ENCODE measurements at regions not wholly inside any gene's neighbourhood (a gene's known extent, or its start where the extent isn't known, plus 50 kb on each side); places are given as distances from the start of the nearest gene placed in this dataset.

GRCh38 chr2:16154501-16155280, 214.3 kb downstream of the MYCN start:
- DNase-seq (ENCODE audit: low read depth): no peak

DNA sequence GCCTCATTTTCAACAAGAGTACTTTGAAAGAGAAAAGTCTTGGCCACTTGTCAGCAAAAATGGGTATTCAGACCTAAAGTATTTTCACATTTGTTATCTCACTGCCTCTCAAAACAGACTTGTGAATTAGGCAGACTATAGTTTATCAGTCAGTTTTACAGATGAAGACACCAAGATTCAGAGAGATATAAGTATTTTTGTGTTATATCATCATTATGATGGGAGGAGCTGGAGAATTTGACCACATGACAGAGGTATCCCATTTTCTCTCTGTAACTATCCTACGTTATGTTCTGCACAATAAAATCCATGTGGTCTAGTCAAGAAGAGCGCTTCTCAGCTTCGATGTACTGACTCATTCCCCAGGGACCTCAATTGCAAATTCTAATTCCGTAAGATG, 213.7 kb downstream of the MYCN start:
- no peak for DNase-seq (ENCODE audit: low read depth)

DNA sequence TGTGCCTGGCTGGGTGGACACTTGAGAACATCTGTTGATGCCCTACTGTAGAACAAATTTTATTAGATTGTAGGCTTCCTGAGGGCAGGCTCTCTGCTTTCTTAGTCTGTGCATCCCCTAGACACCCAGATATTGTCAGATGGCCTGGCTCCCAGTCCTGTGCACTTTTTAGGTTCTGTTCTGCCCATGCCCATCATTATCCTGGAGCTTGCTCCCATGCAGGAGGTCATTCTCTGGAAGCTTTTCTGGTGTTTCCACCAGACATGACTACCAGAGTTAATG, 213.3 kb downstream of the MYCN start:
- DNase-seq (ENCODE audit: low read depth): no peak

- DNase-seq (ENCODE audit: low read depth): no peak
Observed at GRCh38 chr2:16152928-16153753, 212.8 kb downstream of the MYCN start.

DNA sequence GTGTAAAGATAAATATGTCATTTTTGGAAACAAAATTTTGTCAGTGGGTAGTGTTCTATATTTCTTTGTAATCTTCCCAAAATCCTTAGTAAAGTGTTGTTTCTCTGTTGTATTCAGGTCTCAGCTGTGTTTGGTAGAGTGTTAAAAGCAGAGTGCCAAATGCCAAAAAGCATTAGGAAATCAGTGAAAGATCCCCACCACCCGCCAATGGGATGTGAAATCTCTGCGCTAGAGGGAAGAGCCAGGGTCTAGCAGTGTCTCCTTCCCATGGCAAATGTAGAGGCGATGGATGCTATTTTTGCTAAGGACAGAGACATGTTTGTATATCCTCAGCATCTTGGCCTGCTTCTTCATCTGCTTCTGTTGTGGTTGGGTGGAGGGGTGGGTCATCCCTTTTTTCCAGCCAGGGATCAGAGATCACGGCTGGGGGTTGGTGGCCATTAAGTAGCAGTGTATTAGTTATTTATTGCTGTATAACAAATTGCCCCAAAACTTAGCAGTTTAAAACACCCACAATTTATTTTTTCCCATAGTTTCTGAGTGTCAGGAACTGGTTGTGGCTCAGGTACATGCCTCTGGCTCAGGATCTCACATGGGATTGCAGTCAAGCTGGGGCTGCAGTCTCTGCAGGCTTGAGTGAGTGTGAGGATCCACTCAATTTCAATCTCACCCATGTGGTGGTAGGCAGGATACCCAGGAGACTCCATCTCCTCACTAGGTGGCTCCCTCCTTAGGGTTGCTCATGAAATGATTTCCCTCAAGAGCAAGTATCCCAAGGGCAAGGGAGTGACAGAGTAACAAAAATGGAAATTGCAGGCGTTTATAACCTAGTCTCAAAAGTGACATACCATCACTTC, 211.9 kb downstream of the MYCN start:
- DNase-seq (ENCODE audit: low read depth): no peak

DNA sequence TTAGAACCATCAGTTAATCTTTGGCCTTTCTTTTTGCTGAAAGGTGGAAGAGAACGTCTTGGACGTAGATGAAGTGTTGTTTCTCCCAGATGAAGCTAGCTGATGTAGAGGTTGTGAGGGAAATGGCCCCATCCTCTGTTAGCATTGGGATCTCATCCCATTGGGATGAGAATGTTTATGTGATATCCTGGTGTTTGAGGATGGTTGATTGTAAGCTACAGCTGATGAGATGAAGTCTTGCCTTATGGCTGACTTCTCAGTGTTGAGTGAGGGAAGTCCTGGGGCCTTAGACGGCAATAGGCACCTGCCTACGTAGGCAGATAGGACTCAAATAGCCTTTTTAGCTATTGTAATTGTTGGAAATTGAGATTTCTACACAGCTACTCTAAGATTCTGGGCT, 211.3 kb downstream of the MYCN start:
- DNase-seq (ENCODE audit: low read depth): no peak

- no peak for DNase-seq (ENCODE audit: low read depth)
Observed at GRCh38 chr2:16151281-16151570, 210.9 kb downstream of the MYCN start.

- DNase-seq (ENCODE audit: low read depth): no peak
Observed at GRCh38 chr2:16150456-16151280, 210.3 kb downstream of the MYCN start.

GRCh38 chr2:16149349-16150243, 209.2 kb downstream of the MYCN start:
- no peak for DNase-seq (ENCODE audit: low read depth)

DNA sequence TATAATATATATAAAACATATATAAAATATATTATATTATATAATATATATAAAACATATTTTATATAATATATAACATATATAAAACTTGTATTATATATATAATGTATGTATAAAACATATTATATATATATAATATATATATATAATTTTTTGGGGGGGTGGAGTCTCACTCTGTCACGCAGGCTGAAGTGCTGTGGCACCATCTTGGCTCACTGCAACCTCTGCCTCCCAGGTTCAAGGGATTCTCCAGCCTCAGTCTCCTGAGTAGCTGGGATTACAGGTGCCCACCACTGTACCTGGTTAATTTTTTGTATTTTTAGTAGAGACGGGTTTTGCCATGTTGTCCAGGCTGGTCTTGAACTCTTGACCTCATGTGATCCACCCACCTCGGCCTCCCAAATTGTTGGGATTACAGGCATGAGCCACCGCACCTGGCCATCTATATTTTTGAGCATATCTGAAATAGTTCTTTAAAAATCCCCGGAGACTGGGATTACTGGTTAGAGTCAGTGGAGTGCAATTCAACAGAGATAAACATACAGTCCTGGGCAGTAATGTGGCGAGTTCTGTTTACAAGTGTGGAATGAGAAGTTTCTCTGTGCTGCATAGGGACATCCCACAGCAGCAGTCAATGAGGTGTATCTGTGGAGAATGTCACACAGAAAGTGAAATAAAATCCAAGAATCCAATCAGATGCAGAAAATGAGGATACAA, 208.4 kb downstream of the MYCN start:
- no peak for DNase-seq (ENCODE audit: low read depth)

DNA sequence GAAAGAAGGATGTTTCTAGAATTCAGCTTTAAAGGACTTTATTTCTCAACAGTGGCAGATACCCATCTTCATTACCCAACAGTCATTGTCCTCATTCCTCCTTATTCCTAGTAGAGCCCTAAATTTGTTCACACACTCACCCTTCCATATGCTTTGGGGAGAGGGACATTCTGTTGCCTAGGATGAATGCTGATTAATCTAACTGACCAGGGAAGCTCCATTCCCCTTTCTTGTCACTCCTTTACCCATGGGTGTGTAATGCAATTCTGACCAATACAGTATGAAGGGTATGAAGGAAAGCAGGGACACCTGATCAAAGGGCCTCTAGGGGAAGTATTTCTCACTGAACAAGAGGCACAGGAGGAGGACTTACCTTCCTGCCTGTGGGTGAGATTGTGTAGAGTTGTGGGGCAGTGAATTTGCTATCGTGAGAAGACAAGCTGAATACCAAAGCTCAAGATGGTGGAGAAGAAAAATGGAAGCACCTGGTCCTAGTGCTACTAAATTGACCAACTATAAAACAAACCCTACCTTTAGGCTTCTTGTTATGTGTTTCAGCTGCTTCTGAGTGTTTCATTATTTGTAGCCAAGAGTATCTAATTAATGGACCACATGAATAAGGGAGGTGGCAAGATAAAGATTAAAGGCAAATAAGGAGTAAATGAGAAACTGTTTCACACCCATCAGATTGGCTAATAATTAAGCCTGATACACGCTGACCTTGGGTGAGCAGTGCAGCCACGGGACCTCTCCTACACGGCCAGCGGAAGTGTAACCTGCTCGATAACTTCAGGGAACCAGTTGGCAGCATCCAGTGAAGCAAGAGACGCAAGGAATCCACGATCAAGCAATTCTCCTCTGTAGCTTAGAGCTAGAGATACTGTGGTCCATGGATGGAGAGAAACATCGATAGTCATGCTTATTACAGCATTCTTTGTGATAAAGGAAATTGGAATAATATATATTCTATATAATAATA, 202.3 kb downstream of the MYCN start:
- no peak for DNase-seq (ENCODE audit: low read depth)

- DNase-seq (ENCODE audit: low read depth): no peak
Observed at GRCh38 chr2:16141641-16141921, 201.2 kb downstream of the MYCN start.

DNA sequence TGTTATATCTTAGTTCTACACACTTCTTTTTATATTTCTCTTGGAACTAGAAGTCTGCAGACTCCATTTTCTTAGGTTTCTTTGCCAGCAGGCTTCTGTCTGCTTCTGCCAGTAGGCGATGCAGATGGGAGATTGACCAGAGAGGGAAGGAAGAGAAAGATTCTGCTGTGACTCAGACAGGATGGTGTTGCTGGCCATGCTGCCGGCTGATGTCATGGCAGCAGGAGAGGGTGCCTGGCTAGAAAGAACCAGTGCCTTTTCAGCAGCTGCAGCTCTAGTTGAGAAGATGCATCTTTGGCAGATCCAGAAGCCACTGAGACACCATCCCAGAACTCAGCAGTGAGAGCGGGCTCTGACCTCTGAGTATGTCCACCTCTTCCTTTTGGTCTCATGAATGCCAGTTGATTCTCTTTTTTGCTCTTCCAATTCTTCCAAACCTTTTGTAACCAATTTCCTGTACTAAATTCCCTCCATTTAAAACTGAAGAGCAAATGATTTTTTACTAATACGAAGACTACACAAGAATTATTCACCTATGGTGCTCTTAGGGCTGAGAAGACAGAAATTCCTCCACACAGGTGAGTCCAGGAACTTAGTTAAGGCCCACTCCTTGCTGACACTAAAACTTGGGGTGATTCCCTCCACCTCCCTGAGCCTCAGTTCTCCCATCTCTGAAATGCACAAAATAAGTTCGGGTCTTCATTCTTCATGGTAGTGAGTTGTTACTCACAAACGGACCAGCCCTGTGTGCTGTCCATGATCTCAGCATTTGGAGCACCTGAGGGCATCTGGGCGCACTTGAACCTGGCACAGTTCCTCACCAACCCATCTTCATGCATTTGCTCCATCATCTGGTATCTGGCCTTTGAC, 200.7 kb downstream of the MYCN start:
- no peak for DNase-seq (ENCODE audit: low read depth)

GRCh38 chr2:16139663-16140615, 199.6 kb downstream of the MYCN start:
- no peak for DNase-seq (ENCODE audit: low read depth)

DNA sequence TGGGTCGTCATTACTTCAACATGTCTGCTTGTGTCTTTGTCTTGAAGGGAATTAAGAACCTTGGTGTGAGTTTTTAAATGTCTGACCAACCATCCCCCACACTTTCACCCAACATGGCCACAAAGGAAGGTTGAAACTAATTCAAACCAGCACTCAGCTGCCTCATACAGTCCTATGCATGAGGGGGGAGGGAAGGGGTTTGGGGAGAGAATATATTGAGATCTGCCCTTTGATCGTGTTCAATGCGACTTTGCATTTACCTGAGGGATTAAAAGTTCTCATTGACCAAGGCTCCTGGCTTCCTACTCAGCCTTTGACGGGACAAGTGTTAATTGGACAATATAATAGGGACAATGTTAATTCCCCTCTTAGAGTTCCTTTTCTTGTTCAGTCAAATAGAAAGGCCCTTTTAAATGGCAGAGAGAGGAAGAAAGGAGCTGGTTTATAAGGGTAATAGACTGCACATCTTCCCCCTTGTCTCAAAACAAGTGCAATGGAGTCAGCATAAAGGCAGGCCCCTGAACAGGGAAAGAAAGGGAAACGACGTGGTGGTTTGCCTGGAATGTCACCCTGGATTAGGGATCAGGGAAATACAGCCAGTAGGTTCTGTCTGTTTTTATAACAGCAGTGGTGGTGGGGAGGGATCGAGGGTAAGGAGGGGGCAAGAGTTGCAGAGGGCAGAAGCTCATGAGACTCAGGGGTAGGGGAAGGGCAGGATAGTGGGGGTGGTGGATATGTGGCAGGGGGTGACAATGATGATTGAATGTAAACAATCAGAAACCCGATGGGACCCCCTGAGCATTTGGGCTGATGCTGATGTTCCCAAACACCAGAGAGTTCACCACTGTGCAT, 198.7 kb downstream of the MYCN start:
- no peak for DNase-seq (ENCODE audit: low read depth)

- DNase-seq (ENCODE audit: low read depth): no peak
Observed at GRCh38 chr2:16137080-16137755, 196.9 kb downstream of the MYCN start.

Data from fibroblast of gingiva (primary cell).